ENCODE measurements at regions not wholly inside any gene's neighbourhood (a gene's known extent, or its start where the extent isn't known, plus 50 kb on each side); places are given as distances from the start of the nearest gene placed in this dataset.

DNA sequence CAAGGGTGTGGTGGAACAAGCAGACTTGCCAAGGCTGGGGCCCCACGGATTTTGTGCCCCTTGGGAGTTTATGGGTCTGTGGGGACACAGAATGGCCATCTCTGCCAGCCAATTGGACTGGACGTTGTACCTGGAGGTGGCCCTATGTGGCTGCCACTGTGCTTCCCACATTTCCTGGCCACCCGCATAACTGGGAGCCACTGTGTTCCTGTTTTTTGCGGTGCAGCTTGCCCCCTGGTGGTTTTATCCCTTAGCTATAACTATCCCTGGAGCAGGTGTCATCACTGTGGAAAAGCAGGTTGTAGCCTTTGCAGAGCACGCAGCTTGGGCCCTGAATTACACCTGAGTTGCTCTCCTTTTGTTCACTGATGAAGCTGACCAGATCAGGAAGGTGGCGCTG lies 306.3 kb downstream of the ZPLD1 start:
- Histone ChIP-seq H2AFZ (ENCODE audit: control insufficient read depth, low read depth, low read length) (no peak overlapping the region), H3K4me2 (ENCODE audit: control insufficient read depth, insufficient read depth) (no peak overlapping the region), H4K20me1 (ENCODE audit: control insufficient read depth, insufficient read depth) (no peaks in the 10 kb centered on the region), H3K4me3 (no peak overlapping the region), H3K27ac (ENCODE audit: control insufficient read depth, insufficient read depth) (no peak overlapping the region), H3K4me1 (ENCODE audit: control insufficient read depth, insufficient read depth, low read length) (no peaks in the 10 kb centered on the region), H3K9me3 (replicated peaks; ENCODE audit: control insufficient read depth, insufficient read depth, low read length) (no peaks in the 10 kb centered on the region), H3K36me3 (ENCODE audit: control insufficient read depth in 2 of 2, insufficient read depth in 2 of 2, low read length in 1 of 2) (no peaks in the 10 kb centered on the region), H3K9ac (ENCODE audit: control insufficient read depth, insufficient read depth, low read length) (no peak overlapping the region), H3K79me2 (ENCODE audit: control insufficient read depth, insufficient read depth, low read length) (no peaks in the 10 kb centered on the region), H3K27me3 (replicated peaks in 1 of 2; ENCODE audit: control insufficient read depth in 2 of 2, insufficient read depth in 2 of 2, low read length in 1 of 2) (no peaks in the 10 kb centered on the region; a peak in 1 of 4 replicates)
- FAIRE-seq (no peak), ATAC-seq (peak; percentile 73), DNase-seq (ENCODE audit: low read depth, low spot score) (no peak)
- no TSS peak for BruUV-seq (replicated peaks)
- in situ Hi-C loops (cut with MboI) (no loop called here), intact Hi-C loops (cut with micrococcal nuclease; ENCODE audit: unreplicated experiment) (loop anchor here (1.0 kb wide), 1 partner anchor 68 kb away; no protein-coding TSS in a partner anchor)
- ChIA-PET RAD21 (ENCODE audit: unreplicated experiment) (interaction anchor here (0.8 to 4.4 kb wide), 9 partner anchors 23 to 512 kb away, joined by 3 to 98 read pairs (median 4); no protein-coding TSS in a partner anchor), SMC1A (ENCODE audit: uncharacterized antibody, unreplicated experiment) (interaction anchor here (0.9 to 5.5 kb wide), 10 partner anchors 18 to 512 kb away, joined by 3 to 122 read pairs (median 6); no protein-coding TSS in a partner anchor), CTCF (interaction anchor here (0.7 to 7.7 kb wide), 17 partner anchors 10 to 933 kb away, joined by 3 to 180 read pairs (median 3); no protein-coding TSS in a partner anchor), POLR2A (no interaction called here)
- 32% methylated on average over 6 of the region's 6 CpGs for WGBS (ENCODE audit: insufficient coverage, insufficient replicate concordance, low lambda C conversion rate, missing lambda C conversion rate)
- peak; percentile 59 for TF ChIP-seq RAD21 (IDR thresholded peaks at IDR 0.05; ENCODE audit: insufficient read depth, low read depth, low read length)
- TF ChIP-seq ATF7 (IDR thresholded peaks at IDR 0.05; ENCODE audit: low read depth): no peak
- no peak for TF ChIP-seq HDAC6 (IDR thresholded peaks at IDR 0.05; ENCODE audit: unreplicated experiment)
- TF ChIP-seq, protein P1, sequence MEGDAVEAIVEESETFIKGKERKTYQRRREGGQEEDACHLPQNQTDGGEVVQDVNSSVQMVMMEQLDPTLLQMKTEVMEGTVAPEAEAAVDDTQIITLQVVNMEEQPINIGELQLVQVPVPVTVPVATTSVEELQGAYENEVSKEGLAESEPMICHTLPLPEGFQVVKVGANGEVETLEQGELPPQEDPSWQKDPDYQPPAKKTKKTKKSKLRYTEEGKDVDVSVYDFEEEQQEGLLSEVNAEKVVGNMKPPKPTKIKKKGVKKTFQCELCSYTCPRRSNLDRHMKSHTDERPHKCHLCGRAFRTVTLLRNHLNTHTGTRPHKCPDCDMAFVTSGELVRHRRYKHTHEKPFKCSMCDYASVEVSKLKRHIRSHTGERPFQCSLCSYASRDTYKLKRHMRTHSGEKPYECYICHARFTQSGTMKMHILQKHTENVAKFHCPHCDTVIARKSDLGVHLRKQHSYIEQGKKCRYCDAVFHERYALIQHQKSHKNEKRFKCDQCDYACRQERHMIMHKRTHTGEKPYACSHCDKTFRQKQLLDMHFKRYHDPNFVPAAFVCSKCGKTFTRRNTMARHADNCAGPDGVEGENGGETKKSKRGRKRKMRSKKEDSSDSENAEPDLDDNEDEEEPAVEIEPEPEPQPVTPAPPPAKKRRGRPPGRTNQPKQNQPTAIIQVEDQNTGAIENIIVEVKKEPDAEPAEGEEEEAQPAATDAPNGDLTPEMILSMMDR (IDR thresholded peaks at IDR 0.05 in 2 of 3, conservative IDR thresholded peaks at IDR 0.05 in 1 of 3; ENCODE audit: control insufficient read depth in 2 of 3, extremely low read depth in 1 of 3, insufficient read depth in 1 of 3, low read depth in 3 of 3, low read length in 3 of 3): peak in 1 of 3 experiments; percentile 40; a peak in 2 of 6 replicates
- TF ChIP-seq SMC3 (IDR thresholded peaks at IDR 0.05; ENCODE audit: borderline replicate concordance, low read length): peak; percentile 53; the same call in 1 of the 2 replicates
